ENCODE measurements at regions not wholly inside any gene's neighbourhood (a gene's known extent, or its start where the extent isn't known, plus 50 kb on each side); places are given as distances from the start of the nearest gene placed in this dataset.

- TF ChIP-seq POLR2AphosphoS5 (IDR thresholded peaks at IDR 0.05) (no peak), POLR2A (IDR thresholded peaks at IDR 0.05; ENCODE audit: low read depth) (no peak), EP300 (IDR thresholded peaks at IDR 0.05) (no peak)
- TF ChIP-seq, protein P1, sequence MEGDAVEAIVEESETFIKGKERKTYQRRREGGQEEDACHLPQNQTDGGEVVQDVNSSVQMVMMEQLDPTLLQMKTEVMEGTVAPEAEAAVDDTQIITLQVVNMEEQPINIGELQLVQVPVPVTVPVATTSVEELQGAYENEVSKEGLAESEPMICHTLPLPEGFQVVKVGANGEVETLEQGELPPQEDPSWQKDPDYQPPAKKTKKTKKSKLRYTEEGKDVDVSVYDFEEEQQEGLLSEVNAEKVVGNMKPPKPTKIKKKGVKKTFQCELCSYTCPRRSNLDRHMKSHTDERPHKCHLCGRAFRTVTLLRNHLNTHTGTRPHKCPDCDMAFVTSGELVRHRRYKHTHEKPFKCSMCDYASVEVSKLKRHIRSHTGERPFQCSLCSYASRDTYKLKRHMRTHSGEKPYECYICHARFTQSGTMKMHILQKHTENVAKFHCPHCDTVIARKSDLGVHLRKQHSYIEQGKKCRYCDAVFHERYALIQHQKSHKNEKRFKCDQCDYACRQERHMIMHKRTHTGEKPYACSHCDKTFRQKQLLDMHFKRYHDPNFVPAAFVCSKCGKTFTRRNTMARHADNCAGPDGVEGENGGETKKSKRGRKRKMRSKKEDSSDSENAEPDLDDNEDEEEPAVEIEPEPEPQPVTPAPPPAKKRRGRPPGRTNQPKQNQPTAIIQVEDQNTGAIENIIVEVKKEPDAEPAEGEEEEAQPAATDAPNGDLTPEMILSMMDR (IDR thresholded peaks at IDR 0.05), result no peak
Measured at GRCh38 chr6:133621751-133622150, 267.2 kb upstream of the TCF21 start.
